WTC11 (cell line): ENCODE measurements at regions not wholly inside any gene's neighbourhood (a gene's known extent, or its start where the extent isn't known, plus 50 kb on each side); places are given as distances from the start of the nearest gene placed in this dataset.

ENCODE experiments used
- ATAC-seq: fragments of 200-7000 bp; cut with Tn5 transposase; 2 replicates; pipeline ENCODE4 v1.10.0; 2021; ENCODE audit warnings: mild to moderate bottlenecking, moderate library complexity
- CTCF ChIA-PET: fragments of 300-600 bp; sonication (Branson Sonifier 250); formaldehyde crosslinking; loops from one replicate; lab custom pipeline; 2021; ENCODE audit warnings: antibody characterized with exemption; lab: Charles Lee
- POLR2A ChIA-PET: fragments of 350-600 bp; sonication (Branson Sonifier 250); formaldehyde crosslinking; loops from one replicate; lab custom pipeline; 2021; ENCODE audit warnings: antibody characterized with exemption; lab: Charles Lee
- DNase-seq: peaks from one replicate; pipeline ENCODE4 v3.0.0; 2021; ENCODE audit warnings: low spot score
- H3K27ac Mint-ChIP-seq: 2 replicates; pipeline ENCODE4 v1.8.0; 2021; ENCODE audit warnings: mixed read lengths
- H3K27me3 Mint-ChIP-seq: 2 replicates; pipeline ENCODE4 v1.8.0; 2021; ENCODE audit warnings: low read depth, mild to moderate bottlenecking, moderate library complexity, mixed read lengths
- H3K36me3 Mint-ChIP-seq: 2 replicates; pipeline ENCODE4 v1.8.0; 2021; ENCODE audit warnings: mixed read lengths
- H3K4me1 Mint-ChIP-seq: 2 replicates; pipeline ENCODE4 v1.8.0; 2022; ENCODE audit warnings: mixed read lengths
- H3K4me3 Mint-ChIP-seq: 2 replicates; pipeline ENCODE4 v1.8.0; 2021; ENCODE audit warnings: mild to moderate bottlenecking, moderate library complexity, mixed read lengths
- H3K9me3 Mint-ChIP-seq: 2 replicates; pipeline ENCODE4 v1.8.0; 2021; ENCODE audit warnings: mixed read lengths
- ATF2 ChIP-seq: sonication (generic); formaldehyde crosslinking; IDR thresholded peaks from 2 replicates; pipeline ENCODE4 v1.8.1; 2022; ENCODE audit warnings: low read depth, missing genetic modification reagents, borderline replicate concordance
- ATF6 ChIP-seq: sonication (generic); formaldehyde crosslinking; IDR thresholded peaks from 2 replicates; pipeline ENCODE4 v1.8.1; 2023; ENCODE audit warnings: mild to moderate bottlenecking, missing genetic modification reagents
- CBFB ChIP-seq: sonication (generic); formaldehyde crosslinking; IDR thresholded peaks from 2 replicates; pipeline ENCODE4 v1.8.1; 2022; ENCODE audit warnings: mild to moderate bottlenecking, low read depth, missing genetic modification reagents
- CTCF ChIP-seq: fragments of 200-600 bp; IDR thresholded peaks from 2 replicates; pipeline ENCODE4 v1.8.0; 2022; ENCODE audit warnings: antibody characterized with exemption
- ETV6 ChIP-seq: sonication (generic); formaldehyde crosslinking; IDR thresholded peaks from 2 replicates; pipeline ENCODE4 v1.8.1; 2022; ENCODE audit warnings: mild to moderate bottlenecking, missing genetic modification reagents
- GABPB1 ChIP-seq: sonication (generic); formaldehyde crosslinking; IDR thresholded peaks from 2 replicates; pipeline ENCODE4 v1.8.1; 2023; ENCODE audit warnings: mild to moderate bottlenecking, missing genetic modification reagents
- GTF2I ChIP-seq: fragments of 250-450 bp; sonication (Bioruptor Pico); conservative IDR thresholded peaks from 2 replicates; pipeline ENCODE4 v1.4.0; 2021; ENCODE audit warnings: mild to moderate bottlenecking
- HMGA2 ChIP-seq: fragments of 250-450 bp; sonication (Bioruptor Pico); IDR thresholded peaks from 2 replicates; pipeline ENCODE4 v1.4.0; 2021; ENCODE audit warnings: mild to moderate bottlenecking, moderate library complexity
- JUN ChIP-seq: sonication (generic); formaldehyde crosslinking; IDR thresholded peaks from 2 replicates; pipeline ENCODE4 v1.8.0; 2023; ENCODE audit warnings: mild to moderate bottlenecking, missing genetic modification reagents
- MXD4 ChIP-seq: fragments of 250-450 bp; sonication (Bioruptor Pico); IDR thresholded peaks from 2 replicates; pipeline ENCODE4 v1.8.0; 2021; ENCODE audit warnings: mild to moderate bottlenecking, moderate library complexity, borderline replicate concordance
- MYBL2 ChIP-seq: sonication (generic); formaldehyde crosslinking; IDR thresholded peaks from 2 replicates; pipeline ENCODE4 v1.8.1; 2023; ENCODE audit warnings: mild to moderate bottlenecking, moderate library complexity, missing genetic modification reagents
- RORB ChIP-seq: fragments of 250-450 bp; sonication (Bioruptor Pico); IDR thresholded peaks from 2 replicates; pipeline ENCODE4 v1.9.0; 2021; ENCODE audit warnings: mild to moderate bottlenecking
- SMAD3 ChIP-seq: sonication (generic); formaldehyde crosslinking; IDR thresholded peaks from 2 replicates; pipeline ENCODE4 v1.8.0; 2022; ENCODE audit warnings: missing genetic modification reagents, mild to moderate bottlenecking, borderline replicate concordance
- SOX15 ChIP-seq: fragments of 250-450 bp; sonication (Bioruptor Pico); IDR thresholded peaks from 2 replicates; pipeline ENCODE4 v1.9.0; 2021; ENCODE audit warnings: mild to moderate bottlenecking
- USF1 ChIP-seq: sonication (generic); formaldehyde crosslinking; IDR thresholded peaks from 2 replicates; pipeline ENCODE4 v1.8.0; 2022; ENCODE audit warnings: mild to moderate bottlenecking, missing genetic modification reagents
- USF2 ChIP-seq: sonication (generic); formaldehyde crosslinking; IDR thresholded peaks from 2 replicates; pipeline ENCODE4 v1.8.1; 2023; ENCODE audit warnings: mild to moderate bottlenecking, missing genetic modification reagents, moderate library complexity
- ZBTB21 ChIP-seq: sonication (generic); formaldehyde crosslinking; IDR thresholded peaks from 2 replicates; pipeline ENCODE4 v1.8.1; 2023; ENCODE audit warnings: mild to moderate bottlenecking, missing genetic modification reagents, borderline replicate concordance
- ZMAT4 ChIP-seq: fragments of 250-450 bp; sonication (Bioruptor Pico); IDR thresholded peaks from 2 replicates; pipeline ENCODE4 v1.9.0; 2021; ENCODE audit warnings: mild to moderate bottlenecking
- ZNF281 ChIP-seq: sonication (generic); formaldehyde crosslinking; IDR thresholded peaks from 2 replicates; pipeline ENCODE4 v1.8.0; 2023; ENCODE audit warnings: mild to moderate bottlenecking, missing genetic modification reagents
- ZNF317 ChIP-seq: sonication (generic); formaldehyde crosslinking; IDR thresholded peaks from 2 replicates; pipeline ENCODE4 v1.8.1; 2023; ENCODE audit warnings: low read depth, mild to moderate bottlenecking, moderate library complexity, missing genetic modification reagents, borderline replicate concordance
- ZNF416 ChIP-seq: fragments of 250-450 bp; sonication (Bioruptor Pico); IDR thresholded peaks from 2 replicates; pipeline ENCODE4 v1.9.0; 2021; ENCODE audit warnings: mild to moderate bottlenecking, inconsistent platforms
- ZNF423 ChIP-seq: fragments of 250-450 bp; sonication (Bioruptor Pico); IDR thresholded peaks from 2 replicates; pipeline ENCODE4 v2.1.2; 2022; ENCODE audit warnings: mild to moderate bottlenecking, moderate library complexity
- ZNF671 ChIP-seq: fragments of 250-450 bp; sonication (Bioruptor Pico); IDR thresholded peaks from 2 replicates; pipeline ENCODE4 v1.8.0; 2021; ENCODE audit warnings: mild to moderate bottlenecking

- no peak for TF ChIP-seq ZNF281 (CRISPR knock-in tag)
- no peak for TF ChIP-seq ZBTB21 (CRISPR knock-in tag)
- TF ChIP-seq ZNF416 = no peak
- no peak for TF ChIP-seq USF1 (CRISPR knock-in tag)
- TF ChIP-seq SMAD3 = no peak
- no peak for TF ChIP-seq ZNF317 (CRISPR knock-in tag)
Measured at GRCh38 chr14:28157887-28158791, 608.4 kb upstream of the FOXG1 start (continued).

- Mint-ChIP-seq H3K4me3 (no peak overlapping the region), H3K36me3 (no peaks in the 10 kb centered on the region), H3K9me3 (peaks cover 4% of the 10 kb centered on the region), H3K27me3 (no peaks in the 10 kb centered on the region), H3K4me1 (no peaks in the 10 kb centered on the region), H3K27ac (no peak overlapping the region)
- DNase-seq (no peak), ATAC-seq (no peak)
- TF ChIP-seq USF2 (CRISPR knock-in tag) (no peak), ETV6 (CRISPR knock-in tag) (no peak)
- CTCF ChIA-PET = no interaction called here
- POLR2A ChIA-PET = no interaction called here
Measured at GRCh38 chr14:28161040-28161439, 605.5 kb upstream of the FOXG1 start.

GRCh38 chr14:28163233-28163632 is 603.4 kb upstream of the FOXG1 start:
- no peak for ATAC-seq
- H3K9me3 Mint-ChIP-seq = peaks cover 15% of the 10 kb centered on the region
- DNase-seq = no peak
- H3K27ac Mint-ChIP-seq = no peak overlapping the region
- no peaks in the 10 kb centered on the region for H3K27me3 Mint-ChIP-seq
- H3K4me1 Mint-ChIP-seq = no peaks in the 10 kb centered on the region
- ChIA-PET CTCF (no interaction called here), POLR2A (no interaction called here)
- H3K4me3 Mint-ChIP-seq = no peak overlapping the region
- H3K36me3 Mint-ChIP-seq = peaks cover 8% of the 10 kb centered on the region
- TF ChIP-seq GTF2I = no peak
- no peak for TF ChIP-seq ATF2 (CRISPR knock-in tag)
- TF ChIP-seq ZNF423 (CRISPR knock-in tag) = no peak
- TF ChIP-seq ATF6 = no peak
- no peak for TF ChIP-seq SMAD3
- no peak for TF ChIP-seq ZMAT4 (CRISPR knock-in tag)
- no peak for TF ChIP-seq HMGA2
- no peak for TF ChIP-seq CTCF
- TF ChIP-seq GABPB1 (CRISPR knock-in tag) = no peak
- no peak for TF ChIP-seq MYBL2
- no peak for TF ChIP-seq MXD4 (CRISPR knock-in tag)
- TF ChIP-seq JUN (CRISPR knock-in tag) = no peak
- TF ChIP-seq ZNF671 (CRISPR knock-in tag) = no peak
- no peak for TF ChIP-seq ZBTB21 (CRISPR knock-in tag)
- TF ChIP-seq RORB (CRISPR knock-in tag) = no peak
- no peak for TF ChIP-seq SOX15 (CRISPR knock-in tag)
- no peak for TF ChIP-seq CBFB (CRISPR knock-in tag)
